ENCODE measurements at regions not wholly inside any gene's neighbourhood (a gene's known extent, or its start where the extent isn't known, plus 50 kb on each side); places are given as distances from the start of the nearest gene placed in this dataset.

DNA sequence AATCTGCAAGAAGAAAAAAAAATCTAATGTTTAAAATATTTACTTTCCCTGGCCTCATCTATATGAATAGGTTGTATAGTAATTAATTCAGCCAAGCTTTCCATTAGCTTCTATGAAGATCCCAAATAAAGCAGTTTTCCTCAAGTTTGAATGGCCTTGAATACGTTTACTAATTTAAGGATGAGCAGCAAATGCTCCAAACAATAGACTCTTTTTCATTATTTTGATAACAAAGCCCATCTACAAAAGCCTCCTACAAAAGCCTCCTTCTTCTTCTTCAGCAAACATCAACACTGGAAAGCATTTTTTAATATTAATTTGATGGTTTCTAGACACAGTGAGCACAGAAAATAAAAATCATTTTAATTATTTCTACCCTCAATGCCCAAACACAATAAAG, 1130.3 kb upstream of the CNTN5 start:
- no peak for TF ChIP-seq CTCF (IDR thresholded peaks at IDR 0.05; ENCODE audit: unreplicated experiment)
- Mint-ChIP-seq H3K36me3 (ENCODE audit: low read depth, unreplicated experiment) (no peaks in the 10 kb centered on the region), H3K27ac (ENCODE audit: unreplicated experiment) (no peak overlapping the region), H3K27me3 (ENCODE audit: unreplicated experiment) (no peaks in the 10 kb centered on the region), H3K9me3 (ENCODE audit: unreplicated experiment) (no peaks in the 10 kb centered on the region), H3K4me1 (ENCODE audit: unreplicated experiment) (peaks cover 5% of the 10 kb centered on the region), H3K4me3 (ENCODE audit: unreplicated experiment) (no peak overlapping the region)
- DNase-seq (ENCODE audit: low spot score): no peak

- DNase-seq (ENCODE audit: low spot score): no peak
- H3K9me3 Mint-ChIP-seq (ENCODE audit: unreplicated experiment): no peaks in the 10 kb centered on the region
- no peaks in the 10 kb centered on the region for H3K27me3 Mint-ChIP-seq (ENCODE audit: unreplicated experiment)
- no peaks in the 10 kb centered on the region for H3K36me3 Mint-ChIP-seq (ENCODE audit: low read depth, unreplicated experiment)
- no peak overlapping the region for H3K4me3 Mint-ChIP-seq (ENCODE audit: unreplicated experiment)
- no peak for TF ChIP-seq CTCF (IDR thresholded peaks at IDR 0.05; ENCODE audit: unreplicated experiment)
- H3K4me1 Mint-ChIP-seq (ENCODE audit: unreplicated experiment): peaks cover 2% of the 10 kb centered on the region
- H3K27ac Mint-ChIP-seq (ENCODE audit: unreplicated experiment): no peak overlapping the region
Measured at GRCh38 chr11:97893612-97894011, 1127.1 kb upstream of the CNTN5 start.

- DNase-seq (ENCODE audit: low spot score): no peak
- no peak overlapping the region for H3K27ac Mint-ChIP-seq (ENCODE audit: unreplicated experiment)
- H3K36me3 Mint-ChIP-seq (ENCODE audit: low read depth, unreplicated experiment): no peaks in the 10 kb centered on the region
- TF ChIP-seq CTCF (IDR thresholded peaks at IDR 0.05; ENCODE audit: unreplicated experiment): no peak
- no peaks in the 10 kb centered on the region for H3K27me3 Mint-ChIP-seq (ENCODE audit: unreplicated experiment)
- H3K4me3 Mint-ChIP-seq (ENCODE audit: unreplicated experiment): no peak overlapping the region
- no peaks in the 10 kb centered on the region for H3K9me3 Mint-ChIP-seq (ENCODE audit: unreplicated experiment)
- no peaks in the 10 kb centered on the region for H3K4me1 Mint-ChIP-seq (ENCODE audit: unreplicated experiment)
Measured at GRCh38 chr11:97894978-97895377, 1125.8 kb upstream of the CNTN5 start.

- Mint-ChIP-seq H3K9me3 (ENCODE audit: unreplicated experiment) (no peaks in the 10 kb centered on the region), H3K36me3 (ENCODE audit: low read depth, unreplicated experiment) (no peaks in the 10 kb centered on the region), H3K27ac (ENCODE audit: unreplicated experiment) (no peak overlapping the region), H3K4me1 (ENCODE audit: unreplicated experiment) (no peaks in the 10 kb centered on the region), H3K4me3 (ENCODE audit: unreplicated experiment) (no peak overlapping the region), H3K27me3 (ENCODE audit: unreplicated experiment) (no peaks in the 10 kb centered on the region)
- no peak for TF ChIP-seq CTCF (IDR thresholded peaks at IDR 0.05; ENCODE audit: unreplicated experiment)
- no peak for DNase-seq (ENCODE audit: low spot score)
Measured at GRCh38 chr11:97895572-97895971, 1125.2 kb upstream of the CNTN5 start.

DNA sequence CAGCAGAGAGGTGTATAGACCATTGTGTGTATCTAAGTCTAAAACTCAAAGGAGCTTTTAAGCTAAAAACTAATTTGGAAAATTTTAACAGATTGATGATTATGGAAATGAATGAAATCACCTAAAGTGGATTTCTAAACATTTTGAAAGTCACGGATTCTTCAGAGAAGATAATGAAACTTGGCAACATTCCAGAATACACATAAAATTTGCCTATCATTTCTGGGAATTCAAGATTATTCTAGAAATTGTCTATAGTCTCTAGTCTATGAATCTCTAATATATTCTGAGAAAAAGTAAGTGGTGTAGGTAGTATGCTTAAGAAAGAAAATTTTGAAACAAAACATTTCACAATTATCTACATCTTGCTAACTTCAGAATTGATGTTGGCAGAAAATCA, 1117.9 kb upstream of the CNTN5 start:
- H3K27ac Mint-ChIP-seq (ENCODE audit: unreplicated experiment): no peak overlapping the region
- H3K4me1 Mint-ChIP-seq (ENCODE audit: unreplicated experiment): no peaks in the 10 kb centered on the region
- no peaks in the 10 kb centered on the region for H3K9me3 Mint-ChIP-seq (ENCODE audit: unreplicated experiment)
- H3K27me3 Mint-ChIP-seq (ENCODE audit: unreplicated experiment): no peaks in the 10 kb centered on the region
- no peak overlapping the region for H3K4me3 Mint-ChIP-seq (ENCODE audit: unreplicated experiment)
- no peak for TF ChIP-seq CTCF (IDR thresholded peaks at IDR 0.05; ENCODE audit: unreplicated experiment)
- no peak for DNase-seq (ENCODE audit: low spot score)
- H3K36me3 Mint-ChIP-seq (ENCODE audit: low read depth, unreplicated experiment): no peaks in the 10 kb centered on the region
